GM18520 (cell line): ENCODE measurements at regions not wholly inside any gene's neighbourhood (a gene's known extent, or its start where the extent isn't known, plus 50 kb on each side); places are given as distances from the start of the nearest gene placed in this dataset.
"Not testable (repeated sequence)": the region's sequence is repeated elsewhere in the genome, so short reads cannot be mapped to it uniquely, and the experiment has no call there.

Experiments
- ATAC-seq: cut with Tn5 transposase; IDR thresholded peaks from one replicate; pipeline ENCODE4 v1.9.1; 2021; ENCODE audit not compliant: unreplicated experiment

GRCh38 chr11:81339521-81339920, 1394.1 kb downstream of the FAM181B start:
- no peak for ATAC-seq

- no peak for ATAC-seq
Measured at GRCh38 chr11:81337756-81338155, 1395.9 kb downstream of the FAM181B start.

- no peak for ATAC-seq
Measured at GRCh38 chr11:81332276-81332675, 1401.4 kb downstream of the FAM181B start.

GRCh38 chr11:81331611-81332235, 1401.9 kb downstream of the FAM181B start:
- ATAC-seq, result no peak

GRCh38 chr11:81331088-81331487, 1402.6 kb downstream of the FAM181B start:
- no peak for ATAC-seq

- no peak for ATAC-seq
Measured at GRCh38 chr11:81303038-81303664, 1430.5 kb downstream of the FAM181B start.

- ATAC-seq, result no peak
Measured at GRCh38 chr11:81301166-81301830, 1432.4 kb downstream of the FAM181B start.

- no peak for ATAC-seq
Measured at GRCh38 chr11:81286959-81287358, 1446.7 kb downstream of the FAM181B start.

GRCh38 chr11:81286550-81286949, 1447.1 kb downstream of the FAM181B start:
- no peak for ATAC-seq

GRCh38 chr11:81280228-81280627, 1453.4 kb downstream of the FAM181B start:
- not testable (repeated sequence) for ATAC-seq

- no peak for ATAC-seq
Measured at GRCh38 chr11:81278991-81279390, 1454.7 kb downstream of the FAM181B start.

GRCh38 chr11:81270686-81271085, 1463.0 kb downstream of the FAM181B start:
- ATAC-seq, result no peak

GRCh38 chr11:81267246-81267645, 1466.4 kb downstream of the FAM181B start:
- no peak for ATAC-seq

- ATAC-seq, result no peak
Measured at GRCh38 chr11:81259471-81259870, 1474.2 kb downstream of the FAM181B start.

GRCh38 chr11:81255895-81256294, 1477.8 kb downstream of the FAM181B start:
- ATAC-seq, result no peak

GRCh38 chr11:81253244-81253643, 1480.4 kb downstream of the FAM181B start:
- no peak for ATAC-seq

- ATAC-seq, result no peak
Measured at GRCh38 chr11:81246941-81247340, 1486.7 kb downstream of the FAM181B start.

- no peak for ATAC-seq
Measured at GRCh38 chr11:81245791-81246190, 1487.9 kb downstream of the FAM181B start.

GRCh38 chr11:81241672-81242275, 1491.9 kb downstream of the FAM181B start:
- ATAC-seq, result no peak

GRCh38 chr11:81237139-81237538, 1496.5 kb downstream of the FAM181B start:
- ATAC-seq, result no peak

- ATAC-seq, result not testable (repeated sequence)
Measured at GRCh38 chr11:81227409-81227808, 1506.3 kb downstream of the FAM181B start.

- ATAC-seq, result no peak
Measured at GRCh38 chr11:81224396-81224795, 1509.3 kb downstream of the FAM181B start.
